Effector memory CD4-positive, alpha-beta T cell (primary cell): ENCODE measurements at regions not wholly inside any gene's neighbourhood (a gene's known extent, or its start where the extent isn't known, plus 50 kb on each side); places are given as distances from the start of the nearest gene placed in this dataset.

ENCODE experiments used
- DNase-seq, 3 donors: peaks; one replicate each; pipeline ENCODE4 v3.0.0-alpha.2; 2020
- H3K27ac ChIP-seq: 2 replicates; pipeline ENCODE4 v1.7.0; 2013; ENCODE audit warnings: mild to moderate bottlenecking, low read length, moderate library complexity; ENCODE audit not compliant: insufficient read depth, poor library complexity, severe bottlenecking
- H3K27me3 ChIP-seq: replicated peaks from 2 replicates; pipeline ENCODE4 v1.7.0; 2013; ENCODE audit warnings: mild to moderate bottlenecking, low read length; ENCODE audit not compliant: insufficient read depth, control insufficient read depth, poor library complexity, severe bottlenecking
- H3K36me3 ChIP-seq: 2 replicates; pipeline ENCODE4 v1.7.0; 2013; ENCODE audit warnings: mild to moderate bottlenecking, low read length, moderate library complexity; ENCODE audit not compliant: control insufficient read depth, insufficient read depth
- H3K4me1 ChIP-seq: 2 replicates; pipeline ENCODE4 v1.7.0; 2013; ENCODE audit warnings: low read length, mild to moderate bottlenecking; ENCODE audit not compliant: control insufficient read depth, insufficient read depth, poor library complexity, severe bottlenecking
- H3K4me3 ChIP-seq: 2 replicates; pipeline ENCODE4 v1.7.0; 2013; ENCODE audit warnings: low read length, low read depth, mild to moderate bottlenecking; ENCODE audit not compliant: insufficient read depth, poor library complexity, severe bottlenecking
- H3K9me3 ChIP-seq: 2 replicates; pipeline ENCODE4 v1.7.0; 2013; ENCODE audit warnings: mild to moderate bottlenecking, low read length, moderate library complexity; ENCODE audit not compliant: control insufficient read depth

GRCh38 chr4:20490734-20491133 lies 209.5 kb upstream of the PACRGL start:
- Histone ChIP-seq H3K9me3 (no peaks in the 10 kb centered on the region), H3K4me3 (no peak overlapping the region), H3K4me1 (no peaks in the 10 kb centered on the region), H3K27me3 (no peaks in the 10 kb centered on the region), H3K36me3 (no peaks in the 10 kb centered on the region), H3K27ac (no peak overlapping the region)
- DNase-seq, result no peak

- Histone ChIP-seq H3K27ac (no peak overlapping the region), H3K4me3 (no peak overlapping the region), H3K4me1 (no peaks in the 10 kb centered on the region), H3K9me3 (no peaks in the 10 kb centered on the region), H3K27me3 (no peaks in the 10 kb centered on the region), H3K36me3 (no peaks in the 10 kb centered on the region)
- no peak for DNase-seq
Observed at GRCh38 chr4:20493761-20494353, 206.4 kb upstream of the PACRGL start.

GRCh38 chr4:20496068-20496467 lies 204.2 kb upstream of the PACRGL start:
- no peaks in the 10 kb centered on the region for H3K4me1 ChIP-seq
- no peak overlapping the region for H3K27ac ChIP-seq
- H3K9me3 ChIP-seq, result no peaks in the 10 kb centered on the region
- H3K36me3 ChIP-seq, result no peaks in the 10 kb centered on the region
- no peak overlapping the region for H3K4me3 ChIP-seq
- no peaks in the 10 kb centered on the region for H3K27me3 ChIP-seq
- no peak for DNase-seq

GRCh38 chr4:20504146-20504545 lies 196.1 kb upstream of the PACRGL start:
- no peak for DNase-seq
- H3K27me3 ChIP-seq, result no peaks in the 10 kb centered on the region
- H3K4me1 ChIP-seq, result no peaks in the 10 kb centered on the region
- H3K27ac ChIP-seq, result no peak overlapping the region
- no peak overlapping the region for H3K4me3 ChIP-seq
- H3K9me3 ChIP-seq, result no peaks in the 10 kb centered on the region
- no peaks in the 10 kb centered on the region for H3K36me3 ChIP-seq

GRCh38 chr4:20505927-20506326 lies 194.3 kb upstream of the PACRGL start:
- no peak overlapping the region for H3K27ac ChIP-seq
- H3K4me3 ChIP-seq, result no peak overlapping the region
- no peaks in the 10 kb centered on the region for H3K27me3 ChIP-seq
- no peak for DNase-seq
- H3K36me3 ChIP-seq, result no peaks in the 10 kb centered on the region
- H3K9me3 ChIP-seq, result no peaks in the 10 kb centered on the region
- H3K4me1 ChIP-seq, result no peaks in the 10 kb centered on the region

- Histone ChIP-seq H3K36me3 (no peaks in the 10 kb centered on the region), H3K27ac (no peak overlapping the region), H3K27me3 (no peaks in the 10 kb centered on the region), H3K4me1 (no peaks in the 10 kb centered on the region), H3K9me3 (no peaks in the 10 kb centered on the region), H3K4me3 (no peak overlapping the region)
- no peak for DNase-seq
Observed at GRCh38 chr4:20506827-20507226, 193.4 kb upstream of the PACRGL start.

- H3K27me3 ChIP-seq, result no peaks in the 10 kb centered on the region
- H3K27ac ChIP-seq, result no peak overlapping the region
- no peaks in the 10 kb centered on the region for H3K36me3 ChIP-seq
- DNase-seq, result no peak
- H3K4me1 ChIP-seq, result no peaks in the 10 kb centered on the region
- H3K4me3 ChIP-seq, result no peak overlapping the region
- H3K9me3 ChIP-seq, result no peaks in the 10 kb centered on the region
Observed at GRCh38 chr4:20509315-20509714, 190.9 kb upstream of the PACRGL start.

GRCh38 chr4:20512033-20512792 lies 188.0 kb upstream of the PACRGL start:
- no peaks in the 10 kb centered on the region for H3K9me3 ChIP-seq
- no peak for DNase-seq
- H3K27me3 ChIP-seq, result no peaks in the 10 kb centered on the region
- H3K36me3 ChIP-seq, result no peaks in the 10 kb centered on the region
- no peak overlapping the region for H3K4me3 ChIP-seq
- H3K4me1 ChIP-seq, result no peaks in the 10 kb centered on the region
- H3K27ac ChIP-seq, result no peak overlapping the region

GRCh38 chr4:20512985-20513384 lies 187.3 kb upstream of the PACRGL start:
- Histone ChIP-seq H3K27me3 (no peaks in the 10 kb centered on the region), H3K9me3 (no peaks in the 10 kb centered on the region), H3K4me3 (no peak overlapping the region), H3K4me1 (no peaks in the 10 kb centered on the region), H3K36me3 (no peaks in the 10 kb centered on the region), H3K27ac (no peak overlapping the region)
- DNase-seq, result no peak

- no peaks in the 10 kb centered on the region for H3K9me3 ChIP-seq
Observed at GRCh38 chr4:20520901-20521300, 179.4 kb upstream of the PACRGL start.

More at GRCh38 chr4:20520901-20521300, 179.4 kb upstream of the PACRGL start:
- H3K36me3 ChIP-seq, result no peaks in the 10 kb centered on the region
- no peak for DNase-seq
- H3K27ac ChIP-seq, result no peak overlapping the region
- no peak overlapping the region for H3K4me3 ChIP-seq
- no peaks in the 10 kb centered on the region for H3K27me3 ChIP-seq
- H3K4me1 ChIP-seq, result no peaks in the 10 kb centered on the region
